GM21528 (cell line): ENCODE measurements at regions not wholly inside any gene's neighbourhood (a gene's known extent, or its start where the extent isn't known, plus 50 kb on each side); places are given as distances from the start of the nearest gene placed in this dataset.

ENCODE experiments used
- ATAC-seq: cut with Tn5 transposase; IDR thresholded peaks from one replicate; pipeline ENCODE4 v1.9.1; 2021; ENCODE audit warnings: mild to moderate bottlenecking, moderate library complexity; ENCODE audit not compliant: unreplicated experiment, low FRiP score

DNA sequence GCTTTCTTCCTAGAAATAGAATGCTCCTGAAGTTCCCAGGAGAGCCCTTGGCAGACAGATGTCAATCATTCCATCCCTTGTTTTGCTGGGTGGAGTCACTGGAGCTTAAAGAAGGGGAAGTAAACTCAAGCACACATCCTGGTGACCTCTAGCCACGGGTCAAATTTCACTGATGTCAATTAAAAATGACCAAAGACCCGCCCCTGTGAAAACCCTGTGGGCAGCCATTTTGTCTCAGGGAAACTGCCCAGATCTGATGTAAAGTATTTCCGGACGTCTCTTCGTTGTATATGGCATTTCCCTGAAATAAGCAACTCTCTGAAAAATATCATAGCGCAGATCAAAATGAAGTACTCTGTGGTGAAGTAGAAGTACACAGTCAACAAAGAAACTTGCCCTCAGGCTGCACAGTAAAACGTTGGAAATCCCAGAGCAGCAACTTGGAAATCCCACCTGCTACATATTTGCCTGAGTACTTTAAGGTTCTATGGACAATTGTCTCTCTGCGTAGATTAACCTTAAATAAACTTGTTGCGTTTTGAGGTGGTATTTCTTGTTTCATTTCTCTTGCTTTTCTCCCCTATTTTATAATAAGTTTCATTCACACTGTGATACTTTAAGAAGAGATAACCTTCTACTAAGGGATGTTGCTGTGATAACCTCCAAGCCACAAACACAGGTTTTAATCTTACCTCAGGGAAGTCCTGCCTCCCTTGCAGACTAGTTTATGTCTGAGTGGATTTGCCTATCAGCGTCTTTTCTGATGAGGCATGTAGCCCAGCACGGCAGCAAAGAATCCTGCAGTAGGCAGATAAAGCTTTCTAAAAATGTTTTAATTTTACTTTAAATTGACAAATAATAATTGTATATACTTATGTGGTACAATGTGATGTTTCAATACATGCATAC, 60.9 kb upstream of the PIP5K1B start:
- peak; percentile 51 for ATAC-seq

DNA sequence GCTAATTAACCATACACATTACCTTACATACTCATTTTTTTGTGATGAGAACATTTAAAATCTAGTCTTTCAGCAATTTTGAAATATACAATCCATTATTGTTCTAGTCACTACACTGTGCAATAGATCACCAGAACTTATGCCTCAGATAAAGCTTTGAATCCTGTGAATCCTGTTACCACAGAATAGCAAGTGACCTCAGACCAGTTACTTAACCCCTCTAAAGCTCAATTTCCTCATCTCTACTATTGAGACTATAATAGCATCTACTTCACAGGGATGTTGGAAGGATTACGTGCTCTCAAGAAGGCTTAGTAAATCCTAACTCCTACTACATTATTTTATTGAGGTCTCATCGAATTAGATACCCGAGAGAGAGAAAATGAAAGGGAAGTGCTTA, 60.2 kb upstream of the PIP5K1B start:
- no peak for ATAC-seq

DNA sequence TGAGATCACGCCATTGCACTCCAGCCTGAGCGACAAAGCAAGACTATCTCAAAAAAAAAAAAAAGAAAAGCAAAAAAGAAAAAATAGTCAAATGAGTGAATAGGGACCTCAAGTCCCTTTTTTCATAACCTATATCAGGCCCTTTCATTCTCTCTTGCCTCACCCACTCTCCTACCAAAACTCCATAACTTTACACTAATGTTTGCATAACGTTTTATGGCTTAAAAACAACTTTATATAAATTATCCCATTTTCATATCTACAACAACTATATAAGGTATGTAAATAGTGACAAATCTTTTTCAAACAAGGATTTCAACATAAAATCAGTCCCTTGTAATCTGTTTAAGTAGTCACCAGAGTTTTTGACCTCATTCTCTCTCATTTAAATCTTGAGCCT, 56.9 kb upstream of the PIP5K1B start:
- ATAC-seq, result no peak

DNA sequence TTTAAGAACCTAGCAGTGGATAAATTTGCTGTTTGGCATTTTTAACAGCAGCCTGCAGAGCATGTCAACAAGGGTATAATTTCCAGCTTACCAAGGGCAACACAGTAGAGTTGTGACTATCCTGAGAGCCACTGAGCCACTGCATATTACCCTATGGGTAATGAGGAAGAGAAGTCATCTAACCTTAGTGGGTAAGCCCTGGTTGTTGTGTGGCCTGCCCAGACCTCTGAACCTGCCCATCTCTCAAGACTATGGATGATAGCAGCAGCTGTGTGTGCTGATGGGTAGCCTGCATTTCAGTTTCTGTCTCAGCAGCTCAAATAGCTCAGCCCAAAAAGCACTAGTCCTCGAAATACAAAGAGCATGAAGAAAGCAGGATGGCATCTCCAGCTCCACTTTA, 56.1 kb upstream of the PIP5K1B start:
- peak; percentile 27 for ATAC-seq

DNA sequence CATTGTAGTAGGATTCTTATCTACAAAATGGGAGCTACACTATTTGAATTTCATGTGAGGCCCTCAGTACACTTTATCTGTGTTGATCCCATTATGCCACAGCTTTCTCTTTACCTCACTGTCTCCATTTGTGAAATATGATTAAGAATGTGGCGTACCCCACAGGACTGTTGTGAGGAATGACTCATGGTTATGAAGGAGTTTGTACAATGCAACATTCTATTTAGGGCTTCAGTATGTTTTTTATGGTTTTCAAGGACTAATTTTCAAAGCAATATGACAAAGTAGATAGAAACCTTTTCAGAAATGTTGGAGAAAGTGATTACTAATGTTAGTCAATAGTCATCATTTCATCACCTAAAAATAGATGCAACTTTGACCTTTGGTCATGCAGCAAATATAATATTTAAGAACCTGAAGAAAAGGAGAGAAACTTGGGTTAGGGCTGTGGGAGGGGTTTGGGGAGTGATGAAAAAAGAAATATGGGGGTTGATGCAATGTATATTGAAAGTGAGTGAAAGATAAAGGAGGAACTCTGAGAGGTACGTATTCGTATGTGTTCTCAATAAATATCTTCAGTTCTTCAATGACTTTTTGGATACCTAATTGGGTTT, 53.7 kb upstream of the PIP5K1B start:
- ATAC-seq, result no peak

DNA sequence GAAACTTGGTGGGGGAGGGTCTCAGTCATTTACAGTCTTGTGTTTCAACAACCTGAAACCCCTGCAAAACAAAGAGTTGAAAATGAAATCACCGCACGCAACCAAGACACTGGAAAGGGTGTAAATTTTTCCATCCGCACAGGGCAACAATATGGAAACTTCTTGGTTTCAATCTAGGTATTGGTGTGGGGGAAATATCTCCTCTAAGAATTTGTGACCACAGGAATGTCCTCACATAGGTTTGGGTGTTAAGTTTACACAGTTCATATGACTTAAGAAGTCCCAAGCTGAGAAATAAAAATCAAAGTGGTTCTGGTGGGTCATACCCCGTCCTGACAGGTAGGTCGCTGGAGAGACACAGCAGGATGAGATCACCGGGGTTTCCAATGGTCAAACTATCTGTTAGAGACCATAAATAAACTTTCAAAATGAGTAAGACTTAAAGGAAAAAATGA, 51.9 kb upstream of the PIP5K1B start:
- ATAC-seq, result peak; percentile 81

DNA sequence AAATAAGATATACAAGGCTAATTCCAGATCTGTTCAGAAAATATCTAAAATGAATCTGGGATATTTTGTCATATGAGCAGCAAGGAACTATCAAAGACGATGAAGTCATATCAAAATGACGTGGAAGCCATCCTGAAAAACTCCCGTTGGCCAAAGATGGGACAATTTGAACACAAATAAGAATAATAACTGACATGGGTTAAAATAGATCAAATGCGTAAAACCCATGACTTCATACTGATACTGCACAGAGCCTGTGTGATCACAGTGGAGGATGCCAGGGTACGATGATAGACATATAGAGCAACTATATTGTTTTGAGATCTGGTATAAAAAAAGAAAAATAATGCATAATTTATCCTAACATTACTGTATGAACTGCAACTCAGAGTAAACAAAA, 51.0 kb upstream of the PIP5K1B start:
- ATAC-seq, result no peak
